Peyer's patch (tissue), 4 donors: ENCODE measurements at regions not wholly inside any gene's neighbourhood (a gene's known extent, or its start where the extent isn't known, plus 50 kb on each side); places are given as distances from the start of the nearest gene placed in this dataset.

Experiments
- DNase-seq, 3 donors: peaks; one replicate each; pipeline ENCODE4 v3.0.0-alpha.2; 2017 to 2019
- H3K27ac ChIP-seq, 4 donors: fragments of 200-600 bp; sonication (generic); one replicate each; pipeline ENCODE4 v1.5.1; 2016 to 2019
- H3K27me3 ChIP-seq, 2 donors: fragments of 200-600 bp; sonication (generic); one replicate each; pipeline ENCODE4 v1.5.1; 2019
- H3K36me3 ChIP-seq, 3 donors: fragments of 200-600 bp; sonication (generic); one replicate each; pipeline ENCODE4 v1.5.1; 2016 to 2019
- H3K4me1 ChIP-seq, 4 donors: fragments of 200-600 bp; sonication (generic); one replicate each; pipeline ENCODE4 v1.5.1; 2016 to 2019
- H3K4me3 ChIP-seq, 4 donors: fragments of 200-600 bp; sonication (generic); 1 replicate in 3 of 4; 2 replicates in 1 of 4; pipeline ENCODE4 v1.5.1; 2016 to 2019; ENCODE audit warnings: mild to moderate bottlenecking in 1 of 4
- H3K9me3 ChIP-seq, 4 donors: fragments of 200-600 bp; sonication (generic); one replicate each; pipeline ENCODE4 v1.5.1; 2016 to 2019; ENCODE audit warnings: mild to moderate bottlenecking in 1 of 4
- POLR2A ChIP-seq, 2 donors: fragments of 450-650 bp; IDR thresholded peaks; one replicate each; pipeline ENCODE4 v1.5.1; 2017; ENCODE audit warnings: antibody characterized with exemption in 2 of 2, mild to moderate bottlenecking in 2 of 2, moderate library complexity in 2 of 2
- small RNA-seq, 2 donors: library from RNA; depleted of rRNA; stranded (forward); fragments of <200 nt; gene quantifications; one replicate each; pipeline ENCODE3, GENCODE V24; 2016
- TF ChIP-seq, protein P1 (sequence below), 6 experiments: fragments of 450-650 bp in 4 of 6; fragments of 200-600 bp in 2 of 6; sonication (generic) in 1 of 6; IDR thresholded peaks; one replicate each; pipeline ENCODE4 v1.5.1; 2017 to 2019; ENCODE audit warnings: antibody characterized with exemption in 6 of 6, mild to moderate bottlenecking in 3 of 6, moderate library complexity in 1 of 6

- Histone ChIP-seq H3K27me3 (no peaks in the 10 kb centered on the region), H3K9me3 (no peaks in the 10 kb centered on the region), H3K4me1 (no peaks in the 10 kb centered on the region), H3K27ac (no peak overlapping the region), H3K4me3 (no peak overlapping the region), H3K36me3 (no peaks in the 10 kb centered on the region)
- TF ChIP-seq, protein P1, sequence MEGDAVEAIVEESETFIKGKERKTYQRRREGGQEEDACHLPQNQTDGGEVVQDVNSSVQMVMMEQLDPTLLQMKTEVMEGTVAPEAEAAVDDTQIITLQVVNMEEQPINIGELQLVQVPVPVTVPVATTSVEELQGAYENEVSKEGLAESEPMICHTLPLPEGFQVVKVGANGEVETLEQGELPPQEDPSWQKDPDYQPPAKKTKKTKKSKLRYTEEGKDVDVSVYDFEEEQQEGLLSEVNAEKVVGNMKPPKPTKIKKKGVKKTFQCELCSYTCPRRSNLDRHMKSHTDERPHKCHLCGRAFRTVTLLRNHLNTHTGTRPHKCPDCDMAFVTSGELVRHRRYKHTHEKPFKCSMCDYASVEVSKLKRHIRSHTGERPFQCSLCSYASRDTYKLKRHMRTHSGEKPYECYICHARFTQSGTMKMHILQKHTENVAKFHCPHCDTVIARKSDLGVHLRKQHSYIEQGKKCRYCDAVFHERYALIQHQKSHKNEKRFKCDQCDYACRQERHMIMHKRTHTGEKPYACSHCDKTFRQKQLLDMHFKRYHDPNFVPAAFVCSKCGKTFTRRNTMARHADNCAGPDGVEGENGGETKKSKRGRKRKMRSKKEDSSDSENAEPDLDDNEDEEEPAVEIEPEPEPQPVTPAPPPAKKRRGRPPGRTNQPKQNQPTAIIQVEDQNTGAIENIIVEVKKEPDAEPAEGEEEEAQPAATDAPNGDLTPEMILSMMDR (IDR thresholded peaks at IDR 0.05) = no peak
- TF ChIP-seq POLR2A (IDR thresholded peaks at IDR 0.05) = no peak
- DNase-seq = no peak
Measured at GRCh38 chr4:182193311-182193710, 49.9 kb upstream of the TENM3 start.

Small RNAs in the stretch of these regions (small RNA-seq; reads per million reads assigned to genes)
- gene AC018710.1 (0 reads per million in 2 donors), gene AC019235.1 (0 reads per million in 2 donors), gene MIR1305 (0 reads per million in 2 donors), gene RF00571 (0 reads per million in 2 donors), gene RN7SKP13 (0 reads per million in 2 donors), gene RNA5SP173 (0 reads per million in 2 donors), gene RNU1-45P (0 reads per million in 2 donors)
